Ammon's horn (tissue), 1 donor: ENCODE measurements at regions not wholly inside any gene's neighbourhood (a gene's known extent, or its start where the extent isn't known, plus 50 kb on each side); places are given as distances from the start of the nearest gene placed in this dataset.
A peak's percentile ranks its signal among the peaks of the same experiment; 100 is the strongest.

Experiments used
- DNase-seq: peaks from one replicate; pipeline ENCODE4 v3.0.0-alpha.2; 2016; ENCODE audit warnings: low spot score

DNA sequence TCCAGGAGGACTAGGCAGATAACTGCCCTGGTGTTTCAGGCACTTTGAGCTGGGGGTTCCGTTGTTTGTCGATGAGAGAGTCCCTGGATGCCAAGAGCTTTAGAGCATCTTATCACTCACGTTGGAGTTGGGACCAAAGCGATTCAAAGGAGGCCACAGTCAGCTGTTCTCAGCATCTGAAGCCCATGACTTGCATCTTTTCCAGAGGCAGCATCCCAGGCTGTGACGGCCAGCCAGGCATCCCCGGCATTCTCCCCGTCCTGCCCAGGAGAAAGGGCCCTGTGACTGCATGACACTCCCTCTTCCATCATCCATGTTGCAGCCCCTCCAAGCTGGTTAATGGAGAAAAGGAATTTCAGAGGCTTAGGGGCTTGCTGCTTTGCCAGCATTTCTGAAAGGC is 520.3 kb downstream of the CDH26 start:
- no peak for DNase-seq

- no peak for DNase-seq
Measured at GRCh38 chr20:60480950-60481742, 522.9 kb downstream of the CDH26 start.

GRCh38 chr20:60481743-60482133 is 523.5 kb downstream of the CDH26 start:
- DNase-seq: no peak

DNA sequence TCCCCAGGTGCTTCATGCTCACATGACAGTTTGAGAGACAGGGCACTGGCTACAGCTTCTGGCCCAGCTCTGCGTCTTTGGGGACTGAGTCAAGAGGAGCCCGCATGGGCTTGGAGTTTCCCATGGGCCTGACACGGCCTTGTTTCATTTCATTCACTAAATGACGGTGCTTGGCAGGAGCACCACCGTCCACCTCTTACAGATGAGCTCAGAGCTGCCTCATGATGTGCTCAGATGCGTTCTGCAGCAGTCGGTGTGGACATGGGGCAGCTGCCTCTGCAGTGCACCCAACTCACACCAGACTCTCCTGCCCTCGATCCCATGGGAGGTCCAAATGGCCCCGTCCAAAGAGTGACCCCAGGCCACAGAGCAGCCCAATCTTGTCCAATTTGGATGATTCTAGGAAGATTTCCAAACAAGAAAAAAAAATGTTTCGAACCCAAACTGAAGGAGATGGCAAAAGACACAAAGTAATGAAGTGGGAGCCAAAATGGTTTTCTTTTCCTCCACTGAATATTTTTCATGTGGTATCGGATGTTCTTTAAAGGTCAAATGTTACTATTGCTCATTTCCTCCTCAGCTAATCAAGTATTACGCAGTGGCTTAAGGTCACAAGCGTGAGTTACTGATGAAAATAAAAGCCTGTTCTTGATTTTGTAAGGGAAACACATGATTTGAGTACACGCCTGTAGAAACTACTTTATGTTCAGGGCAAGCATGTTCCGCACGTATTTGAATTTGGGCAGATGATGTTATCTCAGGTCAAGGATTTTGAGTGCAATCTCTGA is 524.2 kb downstream of the CDH26 start:
- no peak for DNase-seq

DNA sequence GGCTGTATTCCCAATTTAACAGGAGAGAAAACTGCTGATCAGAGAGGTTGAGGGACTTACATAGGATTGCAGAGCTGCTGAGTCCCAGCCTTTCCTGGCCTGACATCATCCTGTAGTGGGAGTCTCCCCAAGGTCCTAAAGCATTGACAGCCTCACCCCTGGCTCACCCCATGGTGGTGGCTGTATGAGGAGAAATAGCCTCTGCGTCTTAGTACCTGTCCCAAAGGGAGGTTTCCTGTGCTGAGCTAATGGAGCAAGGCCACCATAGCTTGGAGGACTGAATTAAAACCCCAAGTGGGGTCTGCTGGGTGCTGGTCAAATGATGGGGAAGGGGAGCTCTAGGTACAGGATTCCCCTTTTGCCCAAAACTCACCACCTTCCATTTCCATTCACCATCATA is 525.1 kb downstream of the CDH26 start:
- DNase-seq: no peak

GRCh38 chr20:60484316-60484715 is 526.1 kb downstream of the CDH26 start:
- DNase-seq: no peak

GRCh38 chr20:60485012-60485760 is 527.0 kb downstream of the CDH26 start:
- no peak for DNase-seq

GRCh38 chr20:60486315-60486714 is 528.1 kb downstream of the CDH26 start:
- no peak for DNase-seq

GRCh38 chr20:60486937-60487336 is 528.7 kb downstream of the CDH26 start:
- no peak for DNase-seq

- no peak for DNase-seq
Measured at GRCh38 chr20:60490217-60491050, 532.2 kb downstream of the CDH26 start.

- DNase-seq: no peak
Measured at GRCh38 chr20:60491051-60491581, 532.9 kb downstream of the CDH26 start.

DNA sequence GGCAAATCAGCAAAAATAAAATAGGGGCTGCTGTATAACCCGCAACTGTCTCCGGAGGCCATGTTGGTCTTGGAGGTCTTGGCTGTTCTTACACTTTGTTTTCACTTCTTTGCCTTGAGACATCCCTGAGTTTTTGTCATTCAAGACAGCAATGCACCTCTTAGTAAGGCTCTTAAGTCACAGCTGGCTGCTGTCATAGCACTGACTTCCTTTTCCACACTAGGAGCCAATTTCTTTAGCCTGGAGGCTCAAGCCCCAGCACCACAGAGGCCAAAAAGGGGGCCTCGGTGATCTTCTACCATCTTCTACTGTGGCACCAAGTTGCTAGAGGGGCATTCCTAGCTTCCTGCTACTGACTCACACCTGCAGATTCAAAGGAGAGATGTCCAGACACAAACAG is 536.3 kb downstream of the CDH26 start:
- DNase-seq: no peak

- no peak for DNase-seq
Measured at GRCh38 chr20:60497298-60498035, 539.2 kb downstream of the CDH26 start.

- no peak for DNase-seq
Measured at GRCh38 chr20:60500038-60500701, 541.9 kb downstream of the CDH26 start.

- DNase-seq: no peak
Measured at GRCh38 chr20:60501048-60501447, 542.8 kb downstream of the CDH26 start.

- no peak for DNase-seq
Measured at GRCh38 chr20:60502881-60503280, 544.7 kb downstream of the CDH26 start.

DNA sequence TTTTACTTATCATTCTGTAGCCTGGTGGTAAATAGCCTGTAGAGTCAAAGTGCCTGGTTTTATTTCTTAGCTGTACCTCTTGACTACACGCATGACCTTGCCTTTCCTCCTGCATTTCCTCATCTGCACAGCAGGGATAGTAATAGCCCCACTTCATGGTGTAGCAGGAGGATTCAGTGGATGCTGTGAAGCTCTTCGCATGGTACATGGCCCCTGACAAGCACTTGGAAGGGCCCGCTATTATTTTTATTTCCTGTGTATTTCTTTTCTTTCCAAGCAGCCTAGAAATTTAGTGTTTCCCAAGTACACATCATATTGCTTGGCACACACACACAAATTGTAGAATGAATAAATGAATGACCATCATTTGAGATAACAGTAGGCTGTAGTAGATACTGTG is 547.2 kb downstream of the CDH26 start:
- DNase-seq: no peak

GRCh38 chr20:60506061-60506460 is 547.8 kb downstream of the CDH26 start:
- no peak for DNase-seq

DNA sequence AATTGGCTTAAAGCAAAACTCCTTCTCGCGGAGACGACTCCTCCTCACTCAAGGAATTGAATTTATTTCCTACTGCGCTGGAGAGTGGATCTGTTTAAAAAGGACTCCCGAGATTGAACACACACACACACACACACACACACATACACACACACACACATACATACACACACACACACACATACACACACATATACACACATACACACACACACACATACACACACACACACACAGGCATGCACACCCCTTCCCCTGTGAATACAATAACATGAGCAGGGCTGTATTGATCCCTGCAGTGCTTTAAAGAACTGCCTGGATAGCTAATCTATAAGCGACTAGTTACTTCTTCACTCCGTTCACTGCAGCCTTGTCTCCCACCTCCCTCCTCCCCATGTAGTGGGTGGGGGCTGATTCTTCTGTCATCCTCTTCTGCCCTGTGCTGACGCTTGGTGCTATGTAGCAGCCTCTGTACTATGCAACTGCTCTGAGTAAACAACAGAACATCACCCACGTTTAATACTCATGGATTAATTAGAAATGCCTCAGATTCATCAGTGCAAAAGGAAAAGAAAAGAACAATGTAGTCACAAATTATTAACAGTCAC is 549.0 kb downstream of the CDH26 start:
- peak; percentile 45 for DNase-seq

GRCh38 chr20:60509407-60509806 is 551.2 kb downstream of the CDH26 start:
- no peak for DNase-seq
